Right lobe of liver (tissue), 6 donors: ENCODE measurements at regions not wholly inside any gene's neighbourhood (a gene's known extent, or its start where the extent isn't known, plus 50 kb on each side); places are given as distances from the start of the nearest gene placed in this dataset.
A peak's percentile ranks its signal among the peaks of the same experiment; 100 is the strongest.

Source experiments
- ATAC-seq, 4 donors: fragments of 200-7000 bp; cut with Tn5 transposase; one replicate each; pipeline ENCODE4 v1.9.1; 2020; ENCODE audit warnings: mild to moderate bottlenecking in 4 of 4, moderate library complexity in 4 of 4
- DNase-seq, 3 donors: peaks; one replicate each; pipeline ENCODE4 v3.0.0-alpha.2; 2020
- H3K27ac ChIP-seq, 3 donors: fragments of 200-600 bp; one replicate each; pipeline ENCODE4 v1.8.0; 2022
- H3K27me3 ChIP-seq, 2 donors: fragments of 200-600 bp; one replicate each; pipeline ENCODE4 v1.8.0; 2022
- H3K36me3 ChIP-seq, 4 donors: fragments of 200-600 bp; sonication (generic) in 1 of 4; one replicate each; pipeline versions ENCODE4 v1.5.1 to v1.8.0; 2017 to 2022; ENCODE audit warnings: control low read depth in 1 of 4
- H3K4me1 ChIP-seq, 4 donors: fragments of 200-600 bp; sonication (generic) in 1 of 4; one replicate each; pipeline versions ENCODE4 v1.5.1 to v1.8.0; 2017 to 2022; ENCODE audit warnings: control low read depth in 1 of 4
- H3K4me3 ChIP-seq, 3 donors: fragments of 200-600 bp; one replicate each; pipeline ENCODE4 v1.8.0; 2022
- H3K9me3 ChIP-seq, 4 donors: fragments of 200-600 bp; sonication (generic) in 1 of 4; one replicate each; pipeline versions ENCODE4 v1.5.1 to v1.8.0; 2017 to 2022; ENCODE audit warnings: control low read depth in 1 of 4
- POLR2A ChIP-seq: fragments of 450-650 bp; IDR thresholded peaks from one replicate; pipeline ENCODE4 v1.6.1; 2017; ENCODE audit warnings: antibody characterized with exemption, mild to moderate bottlenecking
- WGBS: methylation state at CpG from one replicate; pipeline ENCODE4 v1.1.6; 2018; ENCODE audit warnings: low coverage, low lambda C conversion rate; ENCODE audit not compliant: insufficient coverage; ENCODE audit errors: missing lambda C conversion rate; 5-methylcytosine and 5-hydroxymethylcytosine counted together
- intact Hi-C, 2 donors: fragments of 100-400 bp; cut with DNase I; formaldehyde crosslinking; loops; one replicate each; pipeline versions ENCODE4 v1.11.2 to v1.14.1; 2022
- TF ChIP-seq, protein P1 (sequence below), 4 donors: fragments of 200-600 bp in 3 of 4; fragments of 450-650 bp in 1 of 4; IDR thresholded peaks; one replicate each; pipeline versions ENCODE4 v1.5.1 to v1.8.0; 2016 to 2022; ENCODE audit warnings: antibody characterized with exemption in 4 of 4, mild to moderate bottlenecking in 2 of 4
- donor health status: DM: no; HTN: yes; CAD: no.
- donor health status: DM: no; HTN: no; CAD: no.
- donor health status: DM: no; HTN: no; CAD: no.
- donor health status: DM: no; HTN: yes; CAD: no.
- donor health status: DM: no; HTN: yes; CAD: no.

GRCh38 chr2:120892271-120892966, 156.8 kb downstream of the GLI2 start:
- Histone ChIP-seq H3K36me3 (no peaks in the 10 kb centered on the region), H3K4me1 (no peaks in the 10 kb centered on the region), H3K27me3 (no peaks in the 10 kb centered on the region), H3K4me3 (no peak overlapping the region), H3K27ac (no peak overlapping the region), H3K9me3 (no peaks in the 10 kb centered on the region)
- intact Hi-C loops, result no loop called here
- TF ChIP-seq, protein P1, sequence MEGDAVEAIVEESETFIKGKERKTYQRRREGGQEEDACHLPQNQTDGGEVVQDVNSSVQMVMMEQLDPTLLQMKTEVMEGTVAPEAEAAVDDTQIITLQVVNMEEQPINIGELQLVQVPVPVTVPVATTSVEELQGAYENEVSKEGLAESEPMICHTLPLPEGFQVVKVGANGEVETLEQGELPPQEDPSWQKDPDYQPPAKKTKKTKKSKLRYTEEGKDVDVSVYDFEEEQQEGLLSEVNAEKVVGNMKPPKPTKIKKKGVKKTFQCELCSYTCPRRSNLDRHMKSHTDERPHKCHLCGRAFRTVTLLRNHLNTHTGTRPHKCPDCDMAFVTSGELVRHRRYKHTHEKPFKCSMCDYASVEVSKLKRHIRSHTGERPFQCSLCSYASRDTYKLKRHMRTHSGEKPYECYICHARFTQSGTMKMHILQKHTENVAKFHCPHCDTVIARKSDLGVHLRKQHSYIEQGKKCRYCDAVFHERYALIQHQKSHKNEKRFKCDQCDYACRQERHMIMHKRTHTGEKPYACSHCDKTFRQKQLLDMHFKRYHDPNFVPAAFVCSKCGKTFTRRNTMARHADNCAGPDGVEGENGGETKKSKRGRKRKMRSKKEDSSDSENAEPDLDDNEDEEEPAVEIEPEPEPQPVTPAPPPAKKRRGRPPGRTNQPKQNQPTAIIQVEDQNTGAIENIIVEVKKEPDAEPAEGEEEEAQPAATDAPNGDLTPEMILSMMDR (IDR thresholded peaks at IDR 0.05), result no peak
- TF ChIP-seq POLR2A, result no peak
- DNase-seq (peak in 1 of 3 donors; percentile 22), ATAC-seq (no peak)
- WGBS, result no CpG with 5 or more reads among the region's 8 CpGs

DNA sequence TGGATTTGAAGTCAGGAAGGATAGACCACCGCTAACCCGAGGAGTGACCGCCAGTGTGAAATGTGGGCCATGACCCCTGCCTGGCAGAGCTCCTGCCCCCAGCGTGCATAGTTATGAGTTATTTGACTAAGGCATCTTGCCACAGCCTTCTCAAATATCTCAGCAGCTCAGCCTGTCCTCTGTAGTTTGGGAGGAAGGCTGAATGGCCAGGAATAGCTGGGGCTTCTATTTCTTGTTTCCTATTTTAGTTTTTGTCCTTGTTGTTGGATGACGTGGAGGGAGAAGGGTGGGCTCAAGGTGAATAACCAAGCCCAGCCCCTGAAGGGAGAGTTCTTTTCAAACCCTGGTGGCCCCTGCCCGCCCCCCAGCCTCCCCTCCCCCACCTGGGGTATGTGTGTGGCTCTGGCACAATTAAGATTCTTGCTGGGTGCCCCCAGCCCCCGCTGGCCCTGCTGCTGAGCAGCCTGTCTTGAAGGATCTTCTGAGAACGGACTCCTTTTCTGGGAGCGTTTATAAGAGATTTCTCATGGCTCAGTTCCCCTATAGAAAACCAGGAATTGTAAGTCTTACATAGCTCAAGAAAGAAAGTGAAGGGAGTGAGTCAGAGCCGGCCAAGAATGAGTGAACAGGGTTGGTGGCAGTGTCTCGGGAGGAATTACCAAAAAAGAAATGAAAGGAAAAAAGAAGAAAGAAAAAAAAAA, 157.4 kb downstream of the GLI2 start:
- TF ChIP-seq POLR2A, result no peak
- TF ChIP-seq, protein P1 (IDR thresholded peaks at IDR 0.05), result no peak
- ATAC-seq (no peak), DNase-seq (peak in 1 of 3 donors; percentile 22)
- WGBS, result 50% methylated on average over 10 of the region's 11 CpGs
- no peak overlapping the region for H3K4me3 ChIP-seq
- no peaks in the 10 kb centered on the region for H3K9me3 ChIP-seq
- H3K27me3 ChIP-seq, result no peaks in the 10 kb centered on the region
- no peaks in the 10 kb centered on the region for H3K4me1 ChIP-seq
- H3K36me3 ChIP-seq, result no peaks in the 10 kb centered on the region
- H3K27ac ChIP-seq, result no peak overlapping the region
- intact Hi-C loops, result no loop called here

DNA sequence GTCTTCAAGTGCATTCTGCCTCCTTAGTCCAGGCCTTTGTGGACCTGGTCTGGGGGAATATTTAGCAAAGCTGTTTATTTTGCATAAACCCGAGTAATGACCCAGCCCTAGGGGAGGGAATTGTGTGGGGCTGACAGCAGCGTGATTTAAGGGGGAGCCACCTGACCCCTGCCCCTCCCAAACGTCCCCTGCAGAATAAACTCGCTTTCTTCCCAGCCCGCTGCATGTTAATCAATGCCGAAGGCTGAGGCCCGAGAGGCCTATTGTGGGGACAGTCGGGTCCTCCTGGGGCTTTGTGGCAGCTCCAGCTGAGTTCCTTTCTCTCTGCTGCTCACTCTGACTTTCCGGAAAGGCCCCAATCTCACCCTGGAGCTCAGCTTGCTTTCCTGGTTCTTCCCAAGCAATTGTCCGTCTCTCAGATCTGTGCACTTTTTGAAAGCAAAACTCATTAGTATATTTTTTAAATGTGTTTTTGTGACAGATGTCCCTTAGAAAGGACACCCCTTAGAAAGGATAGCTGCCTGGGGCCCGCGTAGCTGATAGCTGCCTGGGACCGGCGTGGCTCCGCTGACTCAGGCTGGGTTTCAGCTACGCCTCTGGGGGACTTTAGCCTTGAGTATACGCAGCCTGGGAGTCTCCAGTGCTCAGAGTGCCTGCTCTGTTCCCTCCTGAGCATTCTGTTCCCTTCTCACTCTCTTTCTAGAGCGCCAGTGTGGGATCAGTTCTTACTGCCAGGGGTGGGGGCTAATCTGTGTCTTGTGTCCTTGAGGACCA, 158.3 kb downstream of the GLI2 start:
- H3K27ac ChIP-seq, result no peak overlapping the region
- DNase-seq (peak in 1 of 3 donors; percentile 24), ATAC-seq (no peak)
- intact Hi-C loops, result no loop called here
- H3K4me1 ChIP-seq, result no peaks in the 10 kb centered on the region
- no peaks in the 10 kb centered on the region for H3K27me3 ChIP-seq
- no peak overlapping the region for H3K4me3 ChIP-seq
- 44% methylated on average over 10 of the region's 18 CpGs for WGBS
- no peak for TF ChIP-seq POLR2A
- TF ChIP-seq, protein P1 (IDR thresholded peaks at IDR 0.05), result no peak
- H3K9me3 ChIP-seq, result no peaks in the 10 kb centered on the region
- no peaks in the 10 kb centered on the region for H3K36me3 ChIP-seq

DNA sequence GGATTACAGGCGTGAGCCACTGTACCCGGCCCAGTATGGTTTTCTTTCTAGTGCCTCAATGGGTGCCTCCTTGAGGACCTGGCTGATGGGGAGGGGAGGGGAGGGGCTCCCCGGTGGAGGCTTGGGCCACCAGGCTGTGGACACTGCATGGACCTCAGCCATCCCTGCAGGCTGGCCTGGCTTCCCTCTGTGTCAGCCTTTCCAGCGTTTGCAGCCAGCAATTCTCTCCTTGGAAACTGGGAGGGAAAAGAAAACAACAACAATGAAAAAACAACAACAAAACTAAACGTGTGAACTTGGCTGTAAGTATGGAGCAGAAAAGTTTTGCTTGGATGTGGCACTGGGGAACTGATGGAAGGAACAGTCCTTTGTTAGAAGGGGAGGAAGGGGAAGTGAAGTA, 159.3 kb downstream of the GLI2 start:
- Histone ChIP-seq H3K9me3 (no peaks in the 10 kb centered on the region), H3K36me3 (no peaks in the 10 kb centered on the region), H3K4me3 (no peak overlapping the region), H3K27ac (no peak overlapping the region), H3K4me1 (no peaks in the 10 kb centered on the region), H3K27me3 (no peaks in the 10 kb centered on the region)
- 30% methylated on average over 2 of the region's 5 CpGs for WGBS
- peak in 1 of 3 donors; percentile 15 for DNase-seq
- intact Hi-C loops, result no loop called here
- no peak for TF ChIP-seq POLR2A
- TF ChIP-seq, protein P1 (IDR thresholded peaks at IDR 0.05), result no peak
- no peak for ATAC-seq
